Endodermal cell (in vitro differentiated cells): ENCODE measurements at regions not wholly inside any gene's neighbourhood (a gene's known extent, or its start where the extent isn't known, plus 50 kb on each side); places are given as distances from the start of the nearest gene placed in this dataset.

Experiments
- DNase-seq: peaks from one replicate; pipeline ENCODE4 v3.0.0-alpha.2; 2017
- H3K27ac ChIP-seq: 2 replicates; pipeline ENCODE4 v1.5.1; 2013; ENCODE audit warnings: mild to moderate bottlenecking, low read depth, low read length, moderate library complexity
- H3K27me3 ChIP-seq: 2 replicates; pipeline ENCODE4 v1.6.1; 2013; ENCODE audit warnings: mild to moderate bottlenecking, low read length, moderate library complexity; ENCODE audit not compliant: insufficient read depth, control insufficient read depth, poor library complexity, severe bottlenecking
- H3K36me3 ChIP-seq: 2 replicates; pipeline ENCODE4 v1.7.0; 2013; ENCODE audit warnings: mild to moderate bottlenecking, low read length, moderate library complexity; ENCODE audit not compliant: control insufficient read depth, insufficient read depth
- H3K4me1 ChIP-seq: one replicate; pipeline ENCODE4 v1.7.0; 2013; ENCODE audit warnings: low read length; ENCODE audit not compliant: control insufficient read depth, insufficient read depth
- H3K4me3 ChIP-seq: 2 replicates; pipeline ENCODE4 v1.5.1; 2013; ENCODE audit warnings: mild to moderate bottlenecking, low read length, moderate library complexity
- H3K9ac ChIP-seq: 2 replicates; pipeline ENCODE4 v1.6.1; 2013; ENCODE audit warnings: mild to moderate bottlenecking, low read length, moderate library complexity; ENCODE audit not compliant: poor library complexity, severe bottlenecking; ENCODE audit errors: extremely low read depth
- H3K9me3 ChIP-seq: 2 replicates; pipeline ENCODE4 v1.6.1; 2013; ENCODE audit warnings: mild to moderate bottlenecking, low read length, moderate library complexity; ENCODE audit not compliant: control insufficient read depth
- H3K27ac Mint-ChIP-seq: 2 replicates; pipeline ENCODE4 v1.8.0; 2020; ENCODE audit warnings: mixed read lengths
- H3K27me3 Mint-ChIP-seq: 2 replicates; pipeline ENCODE4 v1.8.0; 2021; ENCODE audit warnings: mild to moderate bottlenecking, mixed read lengths; ENCODE audit not compliant: insufficient read depth
- H3K36me3 Mint-ChIP-seq: 2 replicates; pipeline ENCODE4 v1.8.0; 2020; ENCODE audit warnings: low read depth, mixed read lengths
- H3K4me1 Mint-ChIP-seq: 2 replicates; pipeline ENCODE4 v1.8.0; 2020; ENCODE audit warnings: mixed read lengths
- H3K4me3 Mint-ChIP-seq: 2 replicates; pipeline ENCODE4 v1.8.0; 2020; ENCODE audit warnings: mild to moderate bottlenecking, moderate library complexity, mixed read lengths
- H3K9me3 Mint-ChIP-seq: 2 replicates; pipeline ENCODE4 v1.8.0; 2020; ENCODE audit warnings: mild to moderate bottlenecking, mixed read lengths
- CTCF ChIP-seq: fragments of 200-600 bp; sonication (generic); conservative IDR thresholded peaks from 2 replicates; pipeline ENCODE4 v1.5.0; 2021; ENCODE audit warnings: antibody characterized with exemption, mild to moderate bottlenecking
- WGBS, 2 experiments: methylation state at CpG; one replicate each; pipeline versions ENCODE4 v1.1.5 to v1.1.7; 2013; ENCODE audit warnings: missing lambda C conversion rate in 2 of 2, mixed read lengths in 1 of 2; ENCODE audit not compliant: insufficient coverage in 1 of 2, insufficient read length in 1 of 2; 5-methylcytosine and 5-hydroxymethylcytosine counted together

- Mint-ChIP-seq H3K4me1 (peaks cover 18% of the 10 kb centered on the region), H3K27me3 (peaks cover 41% of the 10 kb centered on the region), H3K4me3 (no peak overlapping the region), H3K9me3 (peaks cover 34% of the 10 kb centered on the region), H3K36me3 (peaks cover 8% of the 10 kb centered on the region), H3K27ac (no peak overlapping the region)
- Histone ChIP-seq H3K4me3 (no peak overlapping the region), H3K27ac (no peak overlapping the region), H3K9me3 (peaks cover 26% of the 10 kb centered on the region), H3K36me3 (no peaks in the 10 kb centered on the region), H3K27me3 (peaks cover 5% of the 10 kb centered on the region), H3K4me1 (no peaks in the 10 kb centered on the region), H3K9ac (no peak overlapping the region)
- no peak for DNase-seq
- no peak for TF ChIP-seq CTCF
These were observed 379.8 kb upstream of the RUNX1 start for GRCh38 chr21:35428937-35429336.

- peaks cover 18% of the 10 kb centered on the region for H3K4me1 Mint-ChIP-seq
- peak overlapping the region; percentile 9 for H3K4me3 Mint-ChIP-seq
- TF ChIP-seq CTCF: no peak
- peaks cover 23% of the 10 kb centered on the region for H3K9me3 ChIP-seq
- H3K4me1 ChIP-seq: no peaks in the 10 kb centered on the region
- no peak overlapping the region for H3K27ac ChIP-seq
- H3K36me3 Mint-ChIP-seq: peaks cover 8% of the 10 kb centered on the region
- no peaks in the 10 kb centered on the region for H3K36me3 ChIP-seq
- H3K27ac Mint-ChIP-seq: no peak overlapping the region
- no peak overlapping the region for H3K9ac ChIP-seq
- H3K9me3 Mint-ChIP-seq: peaks cover 34% of the 10 kb centered on the region
- peaks cover 41% of the 10 kb centered on the region for H3K27me3 Mint-ChIP-seq
- peak; percentile 68 for DNase-seq
- no peak overlapping the region for H3K4me3 ChIP-seq
- 49 to 73% methylated on average over 2 to 9 of the region's 9 CpGs for WGBS, 2 experiments
- peaks cover 5% of the 10 kb centered on the region for H3K27me3 ChIP-seq
These were observed 379.4 kb upstream of the RUNX1 start for GRCh38 chr21:35428489-35428888.

GRCh38 chr21:35428001-35428320, 378.9 kb upstream of the RUNX1 start:
- Mint-ChIP-seq H3K36me3 (peaks cover 8% of the 10 kb centered on the region), H3K4me1 (peaks cover 18% of the 10 kb centered on the region), H3K9me3 (peaks cover 34% of the 10 kb centered on the region), H3K27me3 (peaks cover 41% of the 10 kb centered on the region), H3K4me3 (no peak overlapping the region), H3K27ac (no peak overlapping the region)
- Histone ChIP-seq H3K4me3 (no peak overlapping the region), H3K4me1 (no peaks in the 10 kb centered on the region), H3K9me3 (peaks cover 19% of the 10 kb centered on the region), H3K36me3 (no peaks in the 10 kb centered on the region), H3K27me3 (peaks cover 5% of the 10 kb centered on the region), H3K9ac (no peak overlapping the region), H3K27ac (no peak overlapping the region)
- no peak for TF ChIP-seq CTCF
- DNase-seq: no peak
